ENCODE measurements at regions not wholly inside any gene's neighbourhood (a gene's known extent, or its start where the extent isn't known, plus 50 kb on each side); places are given as distances from the start of the nearest gene placed in this dataset.

DNA sequence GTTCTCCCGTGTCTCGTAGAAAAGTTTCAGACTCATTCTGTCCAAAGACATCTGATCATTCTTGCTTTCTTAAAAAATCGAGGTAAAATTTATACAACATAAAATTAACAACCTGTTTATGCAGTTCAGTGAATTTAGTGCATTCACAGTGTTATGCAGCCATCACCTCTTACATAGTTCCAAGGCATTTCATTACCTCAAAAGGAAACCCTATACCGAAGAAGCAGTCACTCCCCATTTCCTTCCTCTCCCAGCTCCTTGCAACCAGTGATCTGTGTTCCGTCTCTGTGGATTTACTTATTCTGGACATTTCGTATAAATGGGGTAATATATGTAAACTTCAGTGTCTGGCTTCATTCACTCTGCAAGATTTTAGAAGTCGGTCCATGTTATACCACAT is 103.5 kb upstream of the HS3ST3A1 start:
- TF ChIP-seq POLR2AphosphoS5 (IDR thresholded peaks at IDR 0.05) (no peak), POLR2A (IDR thresholded peaks at IDR 0.05; ENCODE audit: low read depth) (no peak), EP300 (IDR thresholded peaks at IDR 0.05) (no peak)
- TF ChIP-seq, protein P1, sequence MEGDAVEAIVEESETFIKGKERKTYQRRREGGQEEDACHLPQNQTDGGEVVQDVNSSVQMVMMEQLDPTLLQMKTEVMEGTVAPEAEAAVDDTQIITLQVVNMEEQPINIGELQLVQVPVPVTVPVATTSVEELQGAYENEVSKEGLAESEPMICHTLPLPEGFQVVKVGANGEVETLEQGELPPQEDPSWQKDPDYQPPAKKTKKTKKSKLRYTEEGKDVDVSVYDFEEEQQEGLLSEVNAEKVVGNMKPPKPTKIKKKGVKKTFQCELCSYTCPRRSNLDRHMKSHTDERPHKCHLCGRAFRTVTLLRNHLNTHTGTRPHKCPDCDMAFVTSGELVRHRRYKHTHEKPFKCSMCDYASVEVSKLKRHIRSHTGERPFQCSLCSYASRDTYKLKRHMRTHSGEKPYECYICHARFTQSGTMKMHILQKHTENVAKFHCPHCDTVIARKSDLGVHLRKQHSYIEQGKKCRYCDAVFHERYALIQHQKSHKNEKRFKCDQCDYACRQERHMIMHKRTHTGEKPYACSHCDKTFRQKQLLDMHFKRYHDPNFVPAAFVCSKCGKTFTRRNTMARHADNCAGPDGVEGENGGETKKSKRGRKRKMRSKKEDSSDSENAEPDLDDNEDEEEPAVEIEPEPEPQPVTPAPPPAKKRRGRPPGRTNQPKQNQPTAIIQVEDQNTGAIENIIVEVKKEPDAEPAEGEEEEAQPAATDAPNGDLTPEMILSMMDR (IDR thresholded peaks at IDR 0.05) = no peak

Measured in esophagus muscularis mucosa (tissue), 4 donors.